ENCODE measurements at regions not wholly inside any gene's neighbourhood (a gene's known extent, or its start where the extent isn't known, plus 50 kb on each side); places are given as distances from the start of the nearest gene placed in this dataset.

- H3K4me3 ChIP-seq (ENCODE audit: low read depth, poor library complexity, severe bottlenecking), result no peak overlapping the region
- 75% methylated on average over 4 of the region's 4 CpGs for WGBS, 2 donors
- TF ChIP-seq, protein P1, sequence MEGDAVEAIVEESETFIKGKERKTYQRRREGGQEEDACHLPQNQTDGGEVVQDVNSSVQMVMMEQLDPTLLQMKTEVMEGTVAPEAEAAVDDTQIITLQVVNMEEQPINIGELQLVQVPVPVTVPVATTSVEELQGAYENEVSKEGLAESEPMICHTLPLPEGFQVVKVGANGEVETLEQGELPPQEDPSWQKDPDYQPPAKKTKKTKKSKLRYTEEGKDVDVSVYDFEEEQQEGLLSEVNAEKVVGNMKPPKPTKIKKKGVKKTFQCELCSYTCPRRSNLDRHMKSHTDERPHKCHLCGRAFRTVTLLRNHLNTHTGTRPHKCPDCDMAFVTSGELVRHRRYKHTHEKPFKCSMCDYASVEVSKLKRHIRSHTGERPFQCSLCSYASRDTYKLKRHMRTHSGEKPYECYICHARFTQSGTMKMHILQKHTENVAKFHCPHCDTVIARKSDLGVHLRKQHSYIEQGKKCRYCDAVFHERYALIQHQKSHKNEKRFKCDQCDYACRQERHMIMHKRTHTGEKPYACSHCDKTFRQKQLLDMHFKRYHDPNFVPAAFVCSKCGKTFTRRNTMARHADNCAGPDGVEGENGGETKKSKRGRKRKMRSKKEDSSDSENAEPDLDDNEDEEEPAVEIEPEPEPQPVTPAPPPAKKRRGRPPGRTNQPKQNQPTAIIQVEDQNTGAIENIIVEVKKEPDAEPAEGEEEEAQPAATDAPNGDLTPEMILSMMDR (IDR thresholded peaks at IDR 0.05), result no peak
- no peak for TF ChIP-seq POLR2A (IDR thresholded peaks at IDR 0.05)
- intact Hi-C loops (cut with DNase I; ENCODE audit: low total_unique reads), result loop anchor here (10.0 kb wide), 1 partner anchor 207 kb away; the partner anchor contains the start of gene EMX2
- no peak for DNase-seq (ENCODE audit: low spot score in 2 of 2)
These were observed 209.6 kb downstream of the EMX2 start for GRCh38 chr10:117752103-117752502.

GRCh38 chr10:117754770-117755658 lies 212.5 kb downstream of the EMX2 start:
- WGBS, 2 donors, result 81 to 84% methylated on average over 15 of the region's 15 CpGs

DNA sequence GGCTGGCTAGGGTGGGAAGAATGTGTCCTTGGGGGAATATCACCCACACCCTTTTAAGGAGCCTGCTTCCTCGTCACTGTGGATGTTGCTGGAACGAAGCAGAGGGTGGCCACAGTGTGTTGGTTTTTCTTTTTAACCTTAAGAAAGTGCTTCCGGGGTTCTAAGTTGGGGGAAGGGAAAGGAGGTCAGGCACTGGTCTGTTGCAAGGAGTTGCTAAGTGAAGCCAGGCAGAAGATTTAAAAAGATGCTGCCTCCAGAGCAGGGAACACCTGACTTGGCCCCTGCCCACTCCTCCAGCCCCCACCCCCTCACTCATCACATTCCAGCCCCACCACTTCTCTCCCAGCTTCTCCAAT lies 213.1 kb downstream of the EMX2 start:
- WGBS, 2 donors, result 45 to 65% methylated on average over 3 of the region's 3 CpGs
- TF ChIP-seq, protein P1 (IDR thresholded peaks at IDR 0.05), result no peak
- TF ChIP-seq POLR2A (IDR thresholded peaks at IDR 0.05), result no peak
- intact Hi-C loops (cut with DNase I; ENCODE audit: low total_unique reads), result loop anchor here (10.0 kb wide), 1 partner anchor 211 kb away; the partner anchor contains the start of gene EMX2
- no peak for DNase-seq (ENCODE audit: low spot score in 2 of 2)
- no peak overlapping the region for H3K4me3 ChIP-seq (ENCODE audit: low read depth, poor library complexity, severe bottlenecking)

More at GRCh38 chr10:117754770-117755658, 212.5 kb downstream of the EMX2 start:
- no peak for DNase-seq (ENCODE audit: low spot score in 2 of 2)
- no peak for TF ChIP-seq POLR2A (IDR thresholded peaks at IDR 0.05)
- TF ChIP-seq, protein P1 (IDR thresholded peaks at IDR 0.05), result no peak
- intact Hi-C loops (cut with DNase I; ENCODE audit: low total_unique reads), result loop anchor here (10.0 kb wide), 1 partner anchor 210 kb away; the partner anchor contains the start of gene EMX2
- H3K4me3 ChIP-seq (ENCODE audit: low read depth, poor library complexity, severe bottlenecking), result no peak overlapping the region

- 40 to 49% methylated on average over 9 of the region's 9 CpGs for WGBS, 2 donors
- no peak for TF ChIP-seq POLR2A (IDR thresholded peaks at IDR 0.05)
- TF ChIP-seq, protein P1 (IDR thresholded peaks at IDR 0.05), result no peak
- H3K4me3 ChIP-seq (ENCODE audit: low read depth, poor library complexity, severe bottlenecking), result no peak overlapping the region
- intact Hi-C loops (cut with DNase I; ENCODE audit: low total_unique reads), result loop anchor here (10.0 kb wide), 1 partner anchor 212 kb away; the partner anchor contains the start of gene EMX2
- no peak for DNase-seq (ENCODE audit: low spot score in 2 of 2)
These were observed 214.7 kb downstream of the EMX2 start for GRCh38 chr10:117757086-117757720.

- 91 to 96% methylated on average over 11 of the region's 11 CpGs for WGBS, 2 donors
- TF ChIP-seq POLR2A (IDR thresholded peaks at IDR 0.05), result no peak
- TF ChIP-seq, protein P1 (IDR thresholded peaks at IDR 0.05), result no peak
- DNase-seq (ENCODE audit: low spot score in 2 of 2), result no peak
These were observed 216.7 kb downstream of the EMX2 start for GRCh38 chr10:117759266-117759665.

More at GRCh38 chr10:117759266-117759665, 216.7 kb downstream of the EMX2 start:
- intact Hi-C loops (cut with DNase I; ENCODE audit: low total_unique reads), result loop anchor here (10.0 kb wide), 1 partner anchor 214 kb away; the partner anchor contains the start of gene EMX2
- no peak overlapping the region for H3K4me3 ChIP-seq (ENCODE audit: low read depth, poor library complexity, severe bottlenecking)

Data from lower leg skin (tissue), 4 donors.